Sigmoid colon (tissue), 6 donors: ENCODE measurements at regions not wholly inside any gene's neighbourhood (a gene's known extent, or its start where the extent isn't known, plus 50 kb on each side); places are given as distances from the start of the nearest gene placed in this dataset.

Experiments used
- DNase-seq: peaks from one replicate; pipeline ENCODE4 v3.0.0-alpha.2; 2019
- H3K27ac ChIP-seq, 4 donors: fragments of 200-600 bp; sonication (generic); one replicate each; pipeline ENCODE4 v1.5.1; 2016 to 2019; ENCODE audit warnings: mild to moderate bottlenecking in 1 of 4
- H3K27me3 ChIP-seq, 3 donors: fragments of 200-600 bp; sonication (generic); one replicate each; pipeline ENCODE4 v1.5.1; 2019; ENCODE audit warnings: mild to moderate bottlenecking in 1 of 3
- H3K36me3 ChIP-seq, 4 donors: fragments of 200-600 bp; sonication (generic); one replicate each; pipeline ENCODE4 v1.5.1; 2016 to 2019
- H3K4me1 ChIP-seq, 4 donors: fragments of 200-600 bp; sonication (generic); one replicate each; pipeline ENCODE4 v1.5.1; 2017 to 2019
- H3K4me3 ChIP-seq, 4 donors: fragments of 200-600 bp; sonication (generic); one replicate each; pipeline ENCODE4 v1.5.1; 2017 to 2019; ENCODE audit warnings: mild to moderate bottlenecking in 2 of 4, moderate library complexity in 1 of 4
- H3K9me3 ChIP-seq, 4 donors: fragments of 200-600 bp in 3 of 4; sonication (generic) in 3 of 4; one replicate each; pipeline versions ENCODE4 v1.5.1 to v1.6.1; 2013 to 2019
- CTCF ChIP-seq, 4 experiments: fragments of 450-650 bp in 3 of 4; fragments of 200-600 bp in 1 of 4; IDR thresholded peaks; one replicate each; pipeline ENCODE4 v1.5.1; 2016 to 2019; ENCODE audit warnings: antibody characterized with exemption in 4 of 4, mild to moderate bottlenecking in 3 of 4, moderate library complexity in 2 of 4
- EP300 ChIP-seq, 4 donors: sonication (generic); formaldehyde crosslinking; IDR thresholded peaks; one replicate each; pipeline ENCODE4 v1.6.1; 2017; ENCODE audit warnings: antibody characterized with exemption in 4 of 4
- POLR2A ChIP-seq, 2 donors: fragments of 450-650 bp; IDR thresholded peaks; one replicate each; pipeline ENCODE4 v1.6.1; 2016; ENCODE audit warnings: antibody characterized with exemption in 2 of 2, mild to moderate bottlenecking in 2 of 2, moderate library complexity in 2 of 2
- POLR2AphosphoS5 ChIP-seq, 4 donors: sonication (generic); formaldehyde crosslinking; IDR thresholded peaks; one replicate each; pipeline ENCODE4 v1.6.1; 2017; ENCODE audit warnings: antibody characterized with exemption in 4 of 4
- WGBS, 2 donors: extraction: QIAGEN DNeasy Blood & Tissue Kit; methylation state at CpG; one replicate each; pipeline ENCODE4 v1.1.7; 2013; 5-methylcytosine and 5-hydroxymethylcytosine counted together
- intact Hi-C: fragments of 100-400 bp; cut with DNase I; formaldehyde crosslinking; loops from one replicate; pipeline ENCODE4 v1.15.1; 2023
- donor health status: healthy with polysubstance abuse.
- donor health status: healthy.

GRCh38 chr18:59963229-59963628 is 63.4 kb downstream of the PMAIP1 start:
- Histone ChIP-seq H3K27me3 (peaks cover 0 to 9% (median 0%) of the 10 kb centered on the region in 3 donors), H3K9me3 (no peaks in the 10 kb centered on the region), H3K27ac (no peak overlapping the region), H3K4me1 (no peaks in the 10 kb centered on the region), H3K36me3 (no peaks in the 10 kb centered on the region), H3K4me3 (no peak overlapping the region)
- TF ChIP-seq POLR2AphosphoS5 (IDR thresholded peaks at IDR 0.05) (no peak), POLR2A (IDR thresholded peaks at IDR 0.05) (no peak), CTCF (IDR thresholded peaks at IDR 0.05) (no peak), EP300 (IDR thresholded peaks at IDR 0.05) (no peak)
- intact Hi-C loops: no loop called here
- 61 to 63% methylated on average over 5 of the region's 5 CpGs for WGBS, 2 donors
- DNase-seq: no peak

DNA sequence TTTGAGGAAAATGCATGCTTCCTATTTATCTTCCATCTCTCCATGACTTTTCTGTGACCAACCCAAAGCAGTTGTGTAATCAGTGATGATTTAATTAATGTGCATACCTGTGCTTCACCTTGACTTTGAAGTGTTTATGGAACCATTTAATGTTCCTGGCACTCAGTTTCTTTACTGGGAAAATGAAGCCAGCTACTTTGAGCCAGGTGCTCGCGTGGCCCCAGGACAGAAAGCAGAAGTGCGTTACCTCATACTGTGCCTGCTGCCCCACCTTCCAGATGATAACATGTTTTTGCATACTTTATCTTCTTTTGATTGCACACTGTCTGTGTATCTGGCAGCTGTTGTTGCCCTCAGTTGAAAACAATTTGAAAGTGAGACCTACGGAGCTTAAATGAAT is 61.3 kb downstream of the PMAIP1 start:
- H3K4me3 ChIP-seq: no peak overlapping the region
- no peak for DNase-seq
- H3K27me3 ChIP-seq: no peaks in the 10 kb centered on the region
- no peak overlapping the region for H3K27ac ChIP-seq
- no peaks in the 10 kb centered on the region for H3K36me3 ChIP-seq
- 15 to 42% methylated on average over 4 of the region's 4 CpGs for WGBS, 2 donors
- H3K9me3 ChIP-seq: no peaks in the 10 kb centered on the region
- H3K4me1 ChIP-seq: no peaks in the 10 kb centered on the region
- intact Hi-C loops: no loop called here
- TF ChIP-seq POLR2AphosphoS5 (IDR thresholded peaks at IDR 0.05) (no peak), EP300 (IDR thresholded peaks at IDR 0.05) (no peak), POLR2A (IDR thresholded peaks at IDR 0.05) (no peak), CTCF (IDR thresholded peaks at IDR 0.05) (no peak)

DNA sequence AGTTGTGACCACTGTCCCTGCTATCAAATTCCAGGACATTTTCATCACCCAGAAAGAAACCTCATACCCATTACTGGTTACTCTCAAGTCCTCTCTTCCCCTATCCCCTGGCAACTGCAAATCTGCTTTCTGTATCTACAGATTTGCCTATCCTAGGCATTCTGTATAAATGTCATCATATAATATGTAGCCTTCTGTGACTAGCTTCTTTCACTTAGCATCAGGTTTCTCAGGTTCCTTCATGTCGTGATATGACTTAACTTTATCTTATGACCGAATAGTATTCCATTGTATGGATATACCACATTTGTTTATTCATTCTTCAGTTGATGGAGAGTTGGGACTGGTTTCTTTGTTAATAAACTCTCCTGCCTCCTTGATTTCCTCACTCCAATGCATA is 60.5 kb downstream of the PMAIP1 start:
- Histone ChIP-seq H3K27me3 (no peaks in the 10 kb centered on the region), H3K9me3 (no peaks in the 10 kb centered on the region), H3K4me1 (no peaks in the 10 kb centered on the region), H3K36me3 (no peaks in the 10 kb centered on the region), H3K4me3 (no peak overlapping the region), H3K27ac (no peak overlapping the region)
- intact Hi-C loops: no loop called here
- WGBS, 2 donors: 92 to 94% methylated on average over 2 of the region's 2 CpGs
- TF ChIP-seq POLR2A (IDR thresholded peaks at IDR 0.05) (no peak), POLR2AphosphoS5 (IDR thresholded peaks at IDR 0.05) (no peak), CTCF (IDR thresholded peaks at IDR 0.05) (no peak), EP300 (IDR thresholded peaks at IDR 0.05) (no peak)
- no peak for DNase-seq

GRCh38 chr18:59959606-59960005 is 59.8 kb downstream of the PMAIP1 start:
- Histone ChIP-seq H3K4me3 (no peak overlapping the region), H3K27ac (no peak overlapping the region), H3K36me3 (no peaks in the 10 kb centered on the region), H3K4me1 (no peaks in the 10 kb centered on the region), H3K27me3 (no peaks in the 10 kb centered on the region), H3K9me3 (no peaks in the 10 kb centered on the region)
- WGBS, 2 donors: 67 to 85% methylated on average over 2 of the region's 2 CpGs
- no peak for DNase-seq
- TF ChIP-seq CTCF (IDR thresholded peaks at IDR 0.05) (no peak), EP300 (IDR thresholded peaks at IDR 0.05) (no peak)
- intact Hi-C loops: no loop called here

GRCh38 chr18:59959073-59959472 is 59.3 kb downstream of the PMAIP1 start:
- intact Hi-C loops: no loop called here
- H3K27me3 ChIP-seq: no peaks in the 10 kb centered on the region
- H3K36me3 ChIP-seq: no peaks in the 10 kb centered on the region
- H3K4me1 ChIP-seq: no peaks in the 10 kb centered on the region
- no peak overlapping the region for H3K27ac ChIP-seq
- DNase-seq: no peak
- TF ChIP-seq CTCF (IDR thresholded peaks at IDR 0.05) (no peak), POLR2AphosphoS5 (IDR thresholded peaks at IDR 0.05) (no peak), EP300 (IDR thresholded peaks at IDR 0.05) (no peak), POLR2A (IDR thresholded peaks at IDR 0.05) (no peak)
- 90 to 91% methylated on average over 3 of the region's 3 CpGs for WGBS, 2 donors
- no peak overlapping the region for H3K4me3 ChIP-seq
- H3K9me3 ChIP-seq: no peaks in the 10 kb centered on the region
